HG02623 (cell line): ENCODE measurements at regions not wholly inside any gene's neighbourhood (a gene's known extent, or its start where the extent isn't known, plus 50 kb on each side); places are given as distances from the start of the nearest gene placed in this dataset.

Source experiments
- ATAC-seq: cut with Tn5 transposase; IDR thresholded peaks from one replicate; pipeline ENCODE4 v1.9.1; 2021; ENCODE audit warnings: moderate library complexity; ENCODE audit not compliant: unreplicated experiment

DNA sequence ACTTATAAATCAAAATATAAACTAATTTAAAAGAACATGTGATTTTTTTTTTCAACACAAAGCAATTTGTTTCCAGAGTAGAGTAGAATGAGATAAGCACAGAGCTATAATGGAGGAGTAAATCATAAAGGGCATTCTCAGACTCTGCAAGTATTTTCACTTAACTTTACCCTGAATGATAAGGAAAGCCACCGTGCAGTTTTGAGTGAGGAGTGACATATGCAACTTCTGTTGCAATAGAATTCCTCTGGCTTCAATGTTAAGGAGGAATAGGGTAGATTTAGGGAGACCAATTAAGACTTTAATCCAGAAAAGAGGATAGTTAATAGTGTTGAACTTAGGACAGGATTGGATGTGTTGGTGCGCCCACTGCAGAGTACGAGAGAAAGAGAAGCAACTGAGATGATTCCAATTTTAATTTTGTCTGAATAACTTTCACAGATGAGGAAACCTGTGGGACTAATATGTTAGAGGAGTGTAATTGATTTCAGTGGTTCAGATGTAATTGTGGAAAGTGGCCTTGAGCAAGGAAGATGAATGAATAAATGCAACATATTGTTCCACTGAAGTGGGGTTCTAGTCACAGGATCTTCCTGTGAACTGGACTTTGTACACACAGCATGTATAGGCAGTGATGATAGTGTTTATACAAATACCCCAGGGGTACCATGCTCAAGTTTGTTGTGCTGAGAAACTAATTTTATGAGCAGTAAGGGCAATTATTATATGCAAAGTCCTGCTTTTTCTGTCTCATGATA is 255.5 kb upstream of the ANO3 start:
- ATAC-seq, result no peak

DNA sequence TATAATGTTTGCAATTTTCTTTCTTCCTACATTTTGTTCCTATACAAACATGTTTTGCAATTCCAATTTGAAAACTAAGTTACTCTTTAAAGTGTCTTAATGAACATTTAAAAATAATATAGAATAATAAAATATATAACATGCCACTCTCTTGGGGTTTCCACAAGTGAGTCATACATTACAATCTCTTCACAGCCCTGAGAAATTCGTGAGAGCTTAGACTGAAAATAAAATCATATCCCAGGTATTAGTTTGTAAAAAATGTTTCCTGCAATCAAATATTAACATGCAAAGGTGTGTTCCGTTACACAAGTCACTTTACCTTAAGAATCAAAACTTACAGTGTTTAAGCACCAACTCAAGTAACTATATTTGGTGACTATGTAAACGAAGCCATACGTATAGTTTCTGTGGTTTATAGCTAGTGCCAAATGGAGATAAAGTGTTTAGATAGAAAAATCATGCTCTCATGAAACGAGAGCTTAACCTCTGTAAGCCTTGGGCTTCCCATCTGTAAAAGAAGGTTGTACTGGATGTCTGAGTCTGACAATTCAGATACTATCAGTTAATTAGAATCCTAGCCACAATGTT is 253.6 kb upstream of the ANO3 start:
- peak; percentile 74 for ATAC-seq

DNA sequence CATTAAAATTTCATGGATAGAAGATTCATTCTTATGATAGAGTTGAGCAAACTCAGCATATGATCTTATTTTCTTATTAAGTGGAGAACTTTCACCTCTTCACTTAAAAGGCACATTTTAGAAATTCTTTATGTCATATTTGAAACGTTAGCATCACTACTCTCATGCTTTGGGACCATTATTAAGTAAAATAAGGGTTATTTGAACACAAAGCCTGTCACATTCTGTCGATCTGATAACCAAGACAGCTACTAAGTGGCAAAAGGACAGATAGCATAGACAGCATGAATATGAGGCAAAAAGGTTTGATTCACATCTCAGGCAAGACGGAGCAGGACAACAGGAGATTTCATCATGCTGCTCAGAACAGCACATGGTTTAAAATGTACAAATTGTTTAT is 247.6 kb upstream of the ANO3 start:
- no peak for ATAC-seq

DNA sequence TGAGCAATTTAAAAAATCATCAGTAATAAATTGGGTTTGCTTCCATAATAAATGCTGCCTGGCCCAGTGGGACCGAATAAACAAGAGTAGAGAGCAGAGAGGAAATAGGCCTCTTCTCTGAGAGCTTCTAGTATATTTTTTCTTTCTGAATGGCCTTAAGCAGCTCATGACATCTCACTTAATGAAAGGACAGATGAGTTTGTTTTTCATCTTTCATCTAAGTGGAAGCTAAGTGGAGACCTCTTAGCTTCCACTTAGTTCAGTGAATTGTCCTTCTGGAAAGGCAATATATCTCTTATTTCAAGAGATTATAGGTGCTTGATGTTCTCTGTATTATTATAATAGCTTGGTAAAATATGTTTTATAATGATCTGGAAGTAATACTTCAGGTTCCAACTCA is 245.9 kb upstream of the ANO3 start:
- no peak for ATAC-seq

DNA sequence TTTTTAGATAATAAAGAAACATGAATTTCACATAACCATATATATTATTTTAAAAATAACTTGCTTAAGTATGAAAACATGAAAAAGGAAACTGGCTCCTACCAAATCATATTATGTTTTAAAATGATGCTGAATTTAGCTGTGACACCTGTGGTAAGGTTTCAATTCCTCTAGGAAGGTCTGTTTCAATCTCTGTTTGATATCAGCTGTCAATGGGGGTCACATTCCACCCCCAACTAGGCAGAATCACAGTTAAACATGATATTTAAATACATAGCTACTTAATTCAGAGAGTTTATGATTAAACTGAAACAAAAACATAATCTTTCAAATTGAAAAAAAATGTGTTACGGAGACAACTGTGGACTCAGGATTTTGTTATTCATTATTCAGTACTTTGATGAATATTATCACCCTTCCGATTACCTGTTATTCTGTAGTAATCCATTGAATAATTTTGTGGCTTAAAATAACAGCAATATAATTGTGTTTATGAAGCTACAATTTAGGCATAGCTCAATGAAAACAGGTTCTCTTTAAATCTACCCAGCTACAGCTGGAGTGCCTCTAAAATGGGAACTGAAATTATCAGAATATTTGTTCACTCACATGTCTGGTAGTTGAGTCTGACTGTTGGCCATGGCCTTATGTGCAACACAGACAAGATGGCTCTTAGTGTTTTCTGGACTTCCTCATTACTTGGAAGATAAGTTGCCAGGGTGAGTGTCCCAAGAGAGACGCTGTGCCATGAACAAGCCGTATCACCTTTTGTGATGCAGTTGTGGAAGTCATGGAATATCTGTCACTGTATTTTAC is 244.6 kb upstream of the ANO3 start:
- ATAC-seq, result peak; percentile 96

DNA sequence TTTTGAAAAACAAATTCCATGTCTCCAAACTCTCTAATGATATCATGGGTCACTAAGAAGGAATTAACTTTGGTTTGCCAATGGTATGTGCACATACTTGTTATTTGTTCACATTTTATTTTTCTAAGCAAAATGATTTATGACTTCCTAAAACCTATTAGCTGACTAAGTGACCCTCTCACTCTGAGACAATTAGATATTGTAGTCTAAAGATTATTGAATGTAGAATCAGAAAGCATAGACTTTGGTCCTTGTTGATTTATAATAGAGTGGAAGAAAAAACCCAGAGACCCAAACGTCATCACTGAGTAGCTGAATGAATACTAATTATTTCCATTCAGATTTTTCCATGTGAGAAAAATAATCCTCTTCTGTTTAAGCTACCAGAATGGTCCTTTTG is 243.5 kb upstream of the ANO3 start:
- ATAC-seq, result no peak

DNA sequence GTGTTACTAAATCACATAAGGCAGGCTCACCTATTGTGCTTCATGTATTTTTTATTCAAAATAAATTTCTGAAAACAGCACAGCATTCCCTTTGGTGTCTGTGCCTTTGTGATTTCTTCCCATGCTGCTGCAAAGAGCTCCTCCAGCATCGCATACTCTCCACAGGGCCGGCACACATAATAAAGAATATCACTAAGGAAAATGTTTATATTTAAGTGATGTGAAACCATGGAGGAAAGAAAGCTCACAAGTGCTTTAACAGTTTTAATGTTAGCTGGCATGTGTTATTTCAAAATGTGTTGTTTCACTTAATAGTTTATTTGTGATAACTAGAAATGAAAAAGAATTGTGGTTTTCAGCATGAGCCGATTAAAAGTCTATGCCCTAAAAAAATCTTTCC is 241.3 kb upstream of the ANO3 start:
- no peak for ATAC-seq

DNA sequence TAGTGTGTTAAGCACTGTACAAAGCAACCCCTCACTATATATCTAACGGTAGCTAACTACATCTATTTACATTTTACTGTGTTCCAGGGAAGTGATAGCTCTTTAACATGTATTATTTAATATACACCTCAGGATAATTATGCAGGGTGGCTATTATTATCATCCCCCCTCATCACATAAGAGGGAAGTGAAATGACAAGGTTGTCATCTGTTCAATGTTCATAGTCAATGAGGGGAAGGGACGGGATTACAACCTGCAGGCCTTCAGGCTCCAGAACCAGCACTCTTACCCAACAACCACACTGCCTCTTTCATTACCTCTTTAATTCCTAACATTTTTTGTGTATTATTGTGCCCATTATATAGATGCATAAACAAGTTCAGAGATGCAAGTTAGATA is 238.7 kb upstream of the ANO3 start:
- ATAC-seq, result no peak

DNA sequence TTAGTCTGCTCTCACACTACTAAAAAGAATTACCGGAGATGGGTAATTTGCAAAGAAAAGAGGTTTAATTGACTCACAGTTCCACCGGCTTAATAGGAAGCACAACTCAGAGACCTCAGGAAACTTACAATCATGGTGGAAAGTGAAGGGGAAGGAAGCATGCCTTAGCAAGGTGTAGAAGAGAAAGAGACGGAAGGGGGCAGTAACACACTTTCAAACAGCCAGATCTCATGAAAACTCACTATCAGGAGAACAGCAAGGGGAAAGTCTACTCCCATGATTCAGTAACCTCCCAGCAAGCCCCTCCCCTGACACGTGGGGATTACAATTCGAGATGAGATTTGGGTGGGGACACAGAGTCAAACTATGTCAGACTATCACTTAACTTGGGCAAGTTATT is 236.6 kb upstream of the ANO3 start:
- ATAC-seq, result no peak

DNA sequence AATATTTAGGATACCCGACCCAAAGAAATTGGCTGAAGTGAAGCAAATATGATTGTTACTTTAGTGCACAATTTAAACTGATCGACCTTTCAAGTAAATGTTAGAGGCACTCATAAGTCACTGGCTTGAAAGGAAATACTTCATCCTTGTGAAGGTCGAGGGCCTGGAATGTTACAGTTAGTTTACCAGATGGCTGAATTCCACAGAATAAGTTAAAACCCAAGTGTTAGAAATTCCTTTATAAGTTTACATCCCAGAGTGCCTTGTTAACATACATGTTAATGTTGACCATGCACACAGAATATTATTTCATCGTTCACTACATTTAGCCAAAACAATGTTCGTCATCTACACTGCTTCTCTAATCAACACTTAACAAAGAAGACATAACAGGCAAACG is 235.5 kb upstream of the ANO3 start:
- no peak for ATAC-seq

DNA sequence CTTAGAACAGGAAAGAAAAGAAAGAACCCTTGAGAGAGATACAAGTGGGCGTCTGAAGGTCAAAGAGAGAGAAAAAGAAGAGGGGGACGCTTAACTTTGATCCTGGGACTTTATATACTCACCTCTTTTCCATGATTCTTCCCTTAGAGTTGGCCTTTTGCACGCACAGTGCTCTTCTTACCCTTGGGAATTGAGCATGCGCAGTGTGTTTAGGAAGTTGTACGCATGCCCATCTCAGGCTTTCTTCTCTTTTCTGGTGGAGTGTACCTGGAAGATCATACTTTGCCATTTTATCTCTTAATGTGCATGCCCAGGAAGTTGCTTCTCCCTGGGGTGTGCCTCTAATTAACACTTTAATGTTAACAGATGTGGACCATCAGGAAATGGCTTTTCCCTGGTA is 229.6 kb upstream of the ANO3 start:
- ATAC-seq, result no peak

DNA sequence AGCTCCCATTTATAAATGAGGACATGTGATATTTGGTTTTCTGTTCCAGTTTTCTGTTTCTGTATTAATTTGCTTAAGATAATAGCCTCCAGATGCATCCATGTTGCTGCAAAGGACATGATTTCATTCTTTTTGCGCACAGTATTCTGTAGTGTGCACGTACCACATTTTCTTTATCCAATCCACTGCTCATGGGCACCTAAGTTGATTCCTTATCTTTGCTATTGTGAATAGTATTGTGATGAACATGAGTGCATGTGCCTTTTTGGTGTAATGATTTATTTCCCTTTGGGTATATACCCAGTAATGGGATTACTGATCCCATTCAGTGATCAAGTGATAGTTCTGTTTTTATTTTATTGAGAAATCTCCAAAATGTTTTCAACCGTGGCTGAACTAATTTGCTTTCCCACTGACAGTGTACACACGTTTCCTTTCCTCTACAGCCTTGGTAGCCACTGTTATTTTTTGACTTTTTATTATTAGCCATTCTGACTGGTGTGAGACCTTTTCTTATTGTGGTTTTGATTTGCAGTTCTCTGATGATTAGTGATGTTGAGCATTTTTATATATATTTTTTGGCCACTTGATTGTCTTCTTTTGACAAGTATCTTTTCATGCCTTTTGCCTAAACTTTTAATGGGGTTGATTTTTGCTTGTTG is 226.0 kb upstream of the ANO3 start:
- ATAC-seq, result no peak

DNA sequence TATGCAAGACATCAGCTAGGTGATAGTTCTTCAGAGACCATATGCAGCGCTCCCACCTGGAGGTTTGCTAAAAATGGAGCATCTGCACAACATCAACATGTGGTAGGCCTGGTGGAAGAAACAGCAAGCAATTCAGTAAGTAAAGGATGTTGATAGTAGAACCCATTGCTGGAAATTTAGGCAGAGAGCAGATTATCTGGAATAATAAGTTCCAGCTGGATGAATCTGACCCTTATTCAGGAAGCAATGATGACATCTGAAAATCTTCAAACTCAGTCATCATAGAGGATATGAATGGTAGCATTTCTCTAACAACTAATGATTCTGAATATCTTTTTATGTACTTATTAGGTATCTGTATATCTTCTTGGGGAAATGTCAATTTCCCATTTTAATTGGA is 225.2 kb upstream of the ANO3 start:
- no peak for ATAC-seq

DNA sequence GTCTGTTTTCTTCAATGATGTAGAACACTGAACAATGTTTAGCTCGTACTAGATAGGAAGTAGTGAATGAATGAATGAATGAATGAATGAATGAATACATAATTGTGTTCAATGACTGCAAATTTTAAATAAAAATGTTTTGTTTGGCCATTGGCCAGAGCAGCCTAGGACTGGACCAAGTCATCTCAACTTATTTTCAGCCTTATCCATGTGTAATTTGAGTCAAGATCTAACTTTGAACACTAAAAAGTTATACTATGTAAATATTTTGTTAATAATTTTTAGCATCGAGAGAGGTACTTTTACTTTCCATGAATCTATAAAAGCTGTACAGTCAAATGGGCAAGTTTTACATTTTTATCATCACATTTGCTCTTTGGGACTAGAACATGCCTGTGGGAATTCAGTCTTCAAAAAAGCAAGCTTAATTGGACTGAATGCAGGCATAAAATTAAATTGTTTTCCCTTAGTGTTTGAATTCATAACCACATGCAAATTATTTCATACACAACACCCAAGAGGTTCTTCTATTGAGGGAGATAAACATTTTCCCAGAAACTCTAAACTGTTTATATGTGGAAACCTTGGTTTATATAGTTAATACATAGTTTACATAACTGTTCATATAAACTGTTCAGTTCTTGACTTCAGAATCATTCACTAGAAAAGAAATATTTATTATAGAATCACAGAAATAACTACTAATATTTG is 222.1 kb upstream of the ANO3 start:
- no peak for ATAC-seq

DNA sequence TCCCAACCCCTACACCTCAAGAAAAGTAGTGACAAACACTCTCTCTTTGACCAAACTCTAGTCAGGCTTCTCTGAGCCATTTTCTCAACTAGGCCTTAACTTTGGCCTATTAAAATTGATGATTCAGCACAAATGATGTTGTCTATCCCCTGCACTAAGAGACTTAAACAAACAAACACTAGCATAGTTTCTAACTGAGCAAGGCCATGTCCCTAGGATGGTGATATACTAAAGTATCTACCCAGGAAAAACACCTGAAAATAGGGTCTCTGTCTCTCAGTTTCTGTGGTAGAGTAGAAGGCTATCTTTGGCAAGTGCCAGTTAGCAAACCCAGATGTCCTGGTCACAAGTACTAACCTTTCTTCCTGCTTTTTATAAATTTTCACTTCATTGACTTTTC is 219.7 kb upstream of the ANO3 start:
- no peak for ATAC-seq

DNA sequence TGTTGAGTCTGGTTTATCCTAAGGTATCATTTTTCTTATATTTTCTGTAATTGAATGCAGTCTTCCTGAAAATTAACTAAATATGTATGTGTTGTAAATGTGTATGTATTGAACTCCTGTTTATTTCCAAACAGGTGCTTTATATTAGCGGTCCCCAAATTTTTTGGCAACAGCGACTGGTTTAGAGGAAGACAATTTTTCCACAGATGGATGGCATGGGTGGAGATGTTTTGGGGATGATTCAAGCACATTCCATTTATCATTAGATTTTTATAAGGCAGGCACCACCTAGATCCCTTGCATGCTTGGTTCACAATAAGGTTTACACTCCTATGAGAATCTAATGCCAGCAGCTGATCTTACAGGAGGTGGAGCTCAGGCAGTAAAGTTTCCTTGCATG is 210.5 kb upstream of the ANO3 start:
- no peak for ATAC-seq

DNA sequence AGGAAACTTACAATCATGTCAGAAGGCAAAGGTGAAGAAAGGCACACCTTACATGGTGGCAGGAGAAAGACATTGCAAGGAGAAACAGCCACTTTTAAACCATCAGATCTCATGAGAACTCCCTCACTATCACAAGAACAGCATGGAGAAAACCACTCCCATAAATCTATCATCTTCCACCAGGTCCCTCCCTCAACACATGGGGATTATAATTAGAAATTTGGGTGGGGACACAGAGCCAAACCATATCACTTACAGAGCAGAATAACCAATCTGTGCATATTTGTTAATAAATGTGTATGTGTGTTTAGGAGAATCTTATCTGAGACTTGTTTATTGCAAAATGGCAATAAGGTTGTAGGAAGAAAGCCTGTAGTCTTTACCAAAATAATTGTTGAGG is 205.2 kb upstream of the ANO3 start:
- ATAC-seq, result no peak

DNA sequence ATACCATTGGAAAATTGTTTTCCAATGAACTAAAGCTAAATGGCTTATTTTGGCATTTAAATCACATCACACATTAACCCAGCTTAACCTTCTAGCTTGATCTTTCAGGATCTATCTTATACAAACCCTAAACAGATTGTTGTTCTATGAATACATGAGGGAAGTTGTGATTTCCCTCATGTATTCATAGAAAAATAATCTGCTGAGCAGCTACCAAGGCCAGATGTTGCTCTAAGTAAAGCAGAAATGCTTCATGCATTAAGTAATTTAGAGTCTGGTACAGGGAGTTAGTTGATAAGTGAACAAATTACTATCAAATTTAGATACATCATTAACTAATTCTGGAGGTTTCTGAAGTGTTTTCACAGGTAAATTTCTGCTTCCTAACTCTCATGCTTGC is 204.6 kb upstream of the ANO3 start:
- ATAC-seq, result no peak

DNA sequence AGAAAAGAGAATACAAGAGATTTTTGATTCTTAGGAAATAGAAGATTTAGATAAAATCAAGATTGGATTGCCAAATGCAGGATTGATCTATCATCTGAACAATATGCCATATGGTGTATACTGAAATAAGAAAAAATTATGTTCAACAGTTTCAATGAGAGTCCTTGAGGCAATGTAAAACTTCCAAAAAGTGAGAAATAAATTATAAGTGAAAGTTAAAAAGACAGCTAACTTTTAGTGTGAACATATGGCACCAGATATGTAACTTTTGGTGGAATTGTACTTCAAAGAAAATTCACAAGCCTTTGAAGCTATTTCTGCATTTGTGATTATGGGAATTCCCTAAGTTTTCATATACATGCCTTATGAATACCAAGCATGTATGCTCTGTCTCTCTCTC is 200.5 kb upstream of the ANO3 start:
- ATAC-seq, result no peak

DNA sequence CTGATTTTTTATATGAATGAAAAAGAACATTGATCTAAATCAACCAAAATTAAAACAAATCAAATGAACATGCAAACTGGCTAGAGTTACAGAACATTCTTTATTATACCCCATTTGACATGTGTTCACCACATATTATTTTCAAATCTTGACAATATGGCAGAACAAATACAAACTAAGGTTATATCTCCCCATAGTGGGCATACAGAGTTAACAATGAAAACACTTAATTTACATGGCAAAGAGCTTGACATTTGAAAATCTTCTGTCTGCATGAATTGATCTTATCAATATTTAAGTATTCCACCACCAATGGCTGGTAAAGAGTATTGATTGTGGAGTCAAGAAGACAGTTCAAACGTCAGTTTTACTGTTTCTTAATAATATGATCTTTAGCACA is 197.9 kb upstream of the ANO3 start:
- no peak for ATAC-seq
